Neural cell (in vitro differentiated cells): ENCODE measurements at regions not wholly inside any gene's neighbourhood (a gene's known extent, or its start where the extent isn't known, plus 50 kb on each side); places are given as distances from the start of the nearest gene placed in this dataset.

Experiments
- H2AFZ ChIP-seq: fragments of 200-600, 300-800 bp; sonication (generic), shearing (Covaris generic); 2 replicates; pipeline ENCODE4 v1.6.0; 2014; ENCODE audit warnings: low read depth, mild to moderate bottlenecking, antibody characterized with exemption, low read length, moderate library complexity
- H3F3A ChIP-seq: fragments of 200-600 bp; shearing (Covaris generic); 2 replicates; pipeline ENCODE4 v1.6.1; 2016; ENCODE audit warnings: mild to moderate bottlenecking, moderate library complexity, mixed read lengths, antibody characterized with exemption, low read length; ENCODE audit not compliant: insufficient read depth, poor library complexity, severe bottlenecking
- H3K27ac ChIP-seq: fragments of 200-600, 300-800 bp; sonication (generic), shearing (Covaris generic); 2 replicates; pipeline ENCODE4 v1.5.1; 2014; ENCODE audit warnings: mild to moderate bottlenecking, low read length, moderate library complexity
- H3K27me3 ChIP-seq: fragments of 300-800, 200-600 bp; sonication (generic), shearing (Covaris generic); 2 replicates; pipeline ENCODE4 v1.6.0; 2014; ENCODE audit warnings: mild to moderate bottlenecking, low read depth, low read length, moderate library complexity; ENCODE audit not compliant: insufficient read depth
- H3K36me3 ChIP-seq: fragments of 300-800, 200-600 bp; sonication (generic), shearing (Covaris generic); 2 replicates; pipeline ENCODE4 v1.5.1; 2014; ENCODE audit warnings: mild to moderate bottlenecking, antibody characterized with exemption, low read length, moderate library complexity; ENCODE audit not compliant: insufficient read depth
- H3K4me2 ChIP-seq: fragments of 300-800, 200-600 bp; sonication (generic), shearing (Covaris generic); 2 replicates; pipeline ENCODE4 v1.6.0; 2014; ENCODE audit warnings: mild to moderate bottlenecking, low read length
- H3K4me3 ChIP-seq: fragments of 300-800, 200-600 bp; sonication (generic), shearing (Covaris generic); 2 replicates; pipeline ENCODE4 v1.5.1; 2014; ENCODE audit warnings: mild to moderate bottlenecking, low read length, moderate library complexity
- H3K79me2 ChIP-seq: fragments of 200-600 bp; shearing (Covaris generic); replicated peaks from 2 replicates; pipeline ENCODE4 v1.6.0; 2014; ENCODE audit warnings: mild to moderate bottlenecking, low read length, moderate library complexity; ENCODE audit not compliant: insufficient read depth
- H3K9ac ChIP-seq: fragments of 300-800, 200-600 bp; sonication (generic), shearing (Covaris generic); 2 replicates; pipeline ENCODE4 v1.6.1; 2016; ENCODE audit warnings: mild to moderate bottlenecking, low read length, mixed read lengths
- H3K9me2 ChIP-seq: fragments of 200-600 bp; shearing (Covaris generic); 2 replicates; pipeline ENCODE4 v1.6.1; 2016; ENCODE audit warnings: mild to moderate bottlenecking, low read length, mixed read lengths; ENCODE audit not compliant: insufficient read depth
- H3K9me3 ChIP-seq: fragments of 200-600, 300-800 bp; sonication (generic), shearing (Covaris generic); 2 replicates; pipeline ENCODE4 v1.6.1; 2016; ENCODE audit warnings: mild to moderate bottlenecking, mixed run types, low read length, moderate library complexity, mixed read lengths
- H4K20me1 ChIP-seq: fragments of 200-600 bp; shearing (Covaris generic); 2 replicates; pipeline ENCODE4 v1.6.1; 2016; ENCODE audit warnings: mild to moderate bottlenecking, mixed run types; ENCODE audit not compliant: insufficient read depth
- EP300 ChIP-seq: fragments of 450-650 bp; conservative IDR thresholded peaks from 2 replicates; pipeline ENCODE4 v1.6.1; 2014; ENCODE audit warnings: antibody characterized with exemption, mild to moderate bottlenecking, moderate library complexity; ENCODE audit not compliant: poor library complexity, severe bottlenecking
- EZH2 ChIP-seq: fragments of 200-600, 300-800 bp; shearing (Covaris generic), sonication (generic); IDR thresholded peaks from 2 replicates; pipeline ENCODE4 v1.6.1; 2014; ENCODE audit warnings: antibody characterized with exemption, low read length, borderline replicate concordance, mild to moderate bottlenecking; ENCODE audit not compliant: insufficient read depth, poor library complexity, severe bottlenecking
- MXI1 ChIP-seq: fragments of 450-650 bp; conservative IDR thresholded peaks from 2 replicates; pipeline ENCODE4 v1.6.1; 2014; ENCODE audit warnings: antibody characterized with exemption, mild to moderate bottlenecking; ENCODE audit not compliant: poor library complexity, severe bottlenecking
- POLR2AphosphoS5 ChIP-seq: IDR thresholded peaks from 2 replicates; pipeline ENCODE4 v1.6.1; 2012
- RAD21 ChIP-seq: fragments of 450-650 bp; conservative IDR thresholded peaks from 2 replicates; pipeline ENCODE4 v1.6.1; 2014; ENCODE audit warnings: antibody characterized with exemption, mild to moderate bottlenecking, moderate library complexity
- SMC3 ChIP-seq: fragments of 450-650 bp; conservative IDR thresholded peaks from 2 replicates; pipeline ENCODE4 v1.6.1; 2014; ENCODE audit warnings: antibody characterized with exemption, mild to moderate bottlenecking, moderate library complexity; ENCODE audit not compliant: poor library complexity
- TAF1 ChIP-seq: IDR thresholded peaks from 2 replicates; pipeline ENCODE4 v1.6.1; 2012; ENCODE audit warnings: low read depth
- TF ChIP-seq, protein P1 (sequence below): IDR thresholded peaks from 2 replicates; pipeline ENCODE4 v1.6.1; 2012; ENCODE audit warnings: borderline replicate concordance
- TF ChIP-seq, protein P2 (sequence below): fragments of 450-650 bp; IDR thresholded peaks from 2 replicates; pipeline ENCODE4 v1.5.1; 2014; ENCODE audit warnings: antibody characterized with exemption, mild to moderate bottlenecking, moderate library complexity; ENCODE audit not compliant: poor library complexity, severe bottlenecking

DNA sequence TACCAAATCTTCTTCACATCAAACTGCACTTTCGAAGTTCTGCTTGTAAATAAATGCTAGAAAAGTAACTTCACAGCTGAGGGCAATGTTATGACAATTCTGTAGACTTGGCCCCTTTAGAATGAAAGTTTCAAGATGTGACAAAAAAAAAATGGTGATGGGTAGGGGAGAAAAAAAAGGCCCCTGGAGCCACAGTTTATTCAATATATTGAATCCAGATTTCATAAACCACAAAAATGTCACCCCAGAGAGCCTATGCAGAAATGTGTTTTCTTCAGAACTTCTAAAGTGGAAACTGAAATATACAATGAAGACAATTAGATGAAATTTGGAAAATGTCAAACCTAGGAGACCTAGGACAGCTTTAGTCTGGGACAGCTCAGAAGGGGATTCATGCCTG is 143.1 kb downstream of the EDN3 start:
- no peak overlapping the region for H2AFZ ChIP-seq
- H3K79me2 ChIP-seq: no peaks in the 10 kb centered on the region
- no peaks in the 10 kb centered on the region for H3K9me2 ChIP-seq
- no peaks in the 10 kb centered on the region for H3K9me3 ChIP-seq
- H3K4me2 ChIP-seq: no peak overlapping the region
- no peaks in the 10 kb centered on the region for H4K20me1 ChIP-seq
- H3F3A ChIP-seq: no peaks in the 10 kb centered on the region
- H3K27ac ChIP-seq: no peak overlapping the region
- TF ChIP-seq, protein P1, sequence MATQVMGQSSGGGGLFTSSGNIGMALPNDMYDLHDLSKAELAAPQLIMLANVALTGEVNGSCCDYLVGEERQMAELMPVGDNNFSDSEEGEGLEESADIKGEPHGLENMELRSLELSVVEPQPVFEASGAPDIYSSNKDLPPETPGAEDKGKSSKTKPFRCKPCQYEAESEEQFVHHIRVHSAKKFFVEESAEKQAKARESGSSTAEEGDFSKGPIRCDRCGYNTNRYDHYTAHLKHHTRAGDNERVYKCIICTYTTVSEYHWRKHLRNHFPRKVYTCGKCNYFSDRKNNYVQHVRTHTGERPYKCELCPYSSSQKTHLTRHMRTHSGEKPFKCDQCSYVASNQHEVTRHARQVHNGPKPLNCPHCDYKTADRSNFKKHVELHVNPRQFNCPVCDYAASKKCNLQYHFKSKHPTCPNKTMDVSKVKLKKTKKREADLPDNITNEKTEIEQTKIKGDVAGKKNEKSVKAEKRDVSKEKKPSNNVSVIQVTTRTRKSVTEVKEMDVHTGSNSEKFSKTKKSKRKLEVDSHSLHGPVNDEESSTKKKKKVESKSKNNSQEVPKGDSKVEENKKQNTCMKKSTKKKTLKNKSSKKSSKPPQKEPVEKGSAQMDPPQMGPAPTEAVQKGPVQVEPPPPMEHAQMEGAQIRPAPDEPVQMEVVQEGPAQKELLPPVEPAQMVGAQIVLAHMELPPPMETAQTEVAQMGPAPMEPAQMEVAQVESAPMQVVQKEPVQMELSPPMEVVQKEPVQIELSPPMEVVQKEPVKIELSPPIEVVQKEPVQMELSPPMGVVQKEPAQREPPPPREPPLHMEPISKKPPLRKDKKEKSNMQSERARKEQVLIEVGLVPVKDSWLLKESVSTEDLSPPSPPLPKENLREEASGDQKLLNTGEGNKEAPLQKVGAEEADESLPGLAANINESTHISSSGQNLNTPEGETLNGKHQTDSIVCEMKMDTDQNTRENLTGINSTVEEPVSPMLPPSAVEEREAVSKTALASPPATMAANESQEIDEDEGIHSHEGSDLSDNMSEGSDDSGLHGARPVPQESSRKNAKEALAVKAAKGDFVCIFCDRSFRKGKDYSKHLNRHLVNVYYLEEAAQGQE: no peak
- no peak for TF ChIP-seq EZH2
- TF ChIP-seq POLR2AphosphoS5: no peak
- no peak for TF ChIP-seq TAF1
- TF ChIP-seq EP300: no peak
- TF ChIP-seq RAD21: no peak
- TF ChIP-seq, protein P2, sequence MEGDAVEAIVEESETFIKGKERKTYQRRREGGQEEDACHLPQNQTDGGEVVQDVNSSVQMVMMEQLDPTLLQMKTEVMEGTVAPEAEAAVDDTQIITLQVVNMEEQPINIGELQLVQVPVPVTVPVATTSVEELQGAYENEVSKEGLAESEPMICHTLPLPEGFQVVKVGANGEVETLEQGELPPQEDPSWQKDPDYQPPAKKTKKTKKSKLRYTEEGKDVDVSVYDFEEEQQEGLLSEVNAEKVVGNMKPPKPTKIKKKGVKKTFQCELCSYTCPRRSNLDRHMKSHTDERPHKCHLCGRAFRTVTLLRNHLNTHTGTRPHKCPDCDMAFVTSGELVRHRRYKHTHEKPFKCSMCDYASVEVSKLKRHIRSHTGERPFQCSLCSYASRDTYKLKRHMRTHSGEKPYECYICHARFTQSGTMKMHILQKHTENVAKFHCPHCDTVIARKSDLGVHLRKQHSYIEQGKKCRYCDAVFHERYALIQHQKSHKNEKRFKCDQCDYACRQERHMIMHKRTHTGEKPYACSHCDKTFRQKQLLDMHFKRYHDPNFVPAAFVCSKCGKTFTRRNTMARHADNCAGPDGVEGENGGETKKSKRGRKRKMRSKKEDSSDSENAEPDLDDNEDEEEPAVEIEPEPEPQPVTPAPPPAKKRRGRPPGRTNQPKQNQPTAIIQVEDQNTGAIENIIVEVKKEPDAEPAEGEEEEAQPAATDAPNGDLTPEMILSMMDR: no peak
- TF ChIP-seq MXI1: no peak
- TF ChIP-seq SMC3: no peak
- H3K4me3 ChIP-seq: no peak overlapping the region
- no peak overlapping the region for H3K9ac ChIP-seq
- no peaks in the 10 kb centered on the region for H3K27me3 ChIP-seq
- no peaks in the 10 kb centered on the region for H3K36me3 ChIP-seq

DNA sequence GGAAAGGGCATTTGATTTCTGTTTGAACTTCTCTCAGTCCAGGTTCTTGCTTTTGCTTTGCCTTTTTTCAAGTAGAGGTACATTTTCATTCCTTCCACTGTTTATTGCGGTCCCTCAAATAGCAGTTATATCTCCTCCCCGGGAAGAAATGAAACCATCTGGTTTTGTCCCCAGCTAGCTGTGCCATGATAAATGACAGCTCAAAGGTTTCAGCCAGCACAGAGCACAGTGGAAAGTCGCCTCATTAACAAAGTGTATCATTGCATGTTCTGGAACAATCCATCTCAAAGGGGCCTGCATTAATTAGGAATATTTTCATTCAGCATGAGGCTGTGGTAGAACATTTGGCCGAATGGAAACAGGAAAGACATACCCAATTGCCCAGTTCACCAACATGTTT is 146.0 kb downstream of the EDN3 start:
- no peaks in the 10 kb centered on the region for H3F3A ChIP-seq
- H3K4me2 ChIP-seq: no peak overlapping the region
- H3K4me3 ChIP-seq: no peak overlapping the region
- no peaks in the 10 kb centered on the region for H3K36me3 ChIP-seq
- no peaks in the 10 kb centered on the region for H3K27me3 ChIP-seq
- H4K20me1 ChIP-seq: no peaks in the 10 kb centered on the region
- H3K9me3 ChIP-seq: no peaks in the 10 kb centered on the region
- H2AFZ ChIP-seq: no peak overlapping the region
- no peak overlapping the region for H3K27ac ChIP-seq
- no peak overlapping the region for H3K9ac ChIP-seq
- no peak for TF ChIP-seq EP300
- no peak for TF ChIP-seq EZH2
- no peaks in the 10 kb centered on the region for H3K79me2 ChIP-seq
- H3K9me2 ChIP-seq: no peaks in the 10 kb centered on the region

DNA sequence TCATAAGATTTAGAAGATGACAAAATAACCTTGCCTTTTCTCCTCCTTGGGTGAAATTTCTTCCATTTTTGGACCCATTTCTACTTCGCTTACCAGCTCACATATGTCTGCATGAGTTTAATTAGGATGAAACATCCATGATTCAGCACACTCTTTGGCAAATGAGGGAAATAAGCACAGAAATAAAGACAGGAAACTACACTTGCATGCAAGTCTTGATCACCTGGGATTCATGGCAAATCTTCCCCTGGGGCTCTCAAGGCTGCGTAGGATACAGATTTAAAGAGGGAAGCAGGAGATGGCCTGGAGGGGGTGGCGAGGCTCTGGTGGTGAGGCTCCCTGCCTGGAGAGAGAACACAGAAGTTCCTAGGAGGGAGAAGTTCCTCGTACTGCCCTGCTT is 147.8 kb downstream of the EDN3 start:
- no peaks in the 10 kb centered on the region for H3F3A ChIP-seq
- no peak overlapping the region for H3K4me3 ChIP-seq
- H3K9ac ChIP-seq: no peak overlapping the region
- no peaks in the 10 kb centered on the region for H4K20me1 ChIP-seq
- no peaks in the 10 kb centered on the region for H3K9me2 ChIP-seq
- TF ChIP-seq EP300: no peak
- TF ChIP-seq TAF1: no peak
- no peak for TF ChIP-seq MXI1
- TF ChIP-seq RAD21: no peak
- H3K27me3 ChIP-seq: no peaks in the 10 kb centered on the region
- no peak overlapping the region for H3K27ac ChIP-seq
- H3K36me3 ChIP-seq: no peaks in the 10 kb centered on the region
- H2AFZ ChIP-seq: no peak overlapping the region
- no peak overlapping the region for H3K4me2 ChIP-seq
- no peaks in the 10 kb centered on the region for H3K9me3 ChIP-seq
- no peaks in the 10 kb centered on the region for H3K79me2 ChIP-seq
